ENCODE measurements at regions not wholly inside any gene's neighbourhood (a gene's known extent, or its start where the extent isn't known, plus 50 kb on each side); places are given as distances from the start of the nearest gene placed in this dataset.

- H3K27ac Mint-ChIP-seq = peak overlapping the region in 1 of 3 experiments; percentile 52; a peak in 2 of 7 replicates
- H3K4me3 Mint-ChIP-seq = no peak overlapping the region
- DNase-seq = no peak
- H2BK20ac ChIP-seq (ENCODE audit: low read depth, low read length, poor library complexity, severe bottlenecking) = no peak overlapping the region
- H3K56ac ChIP-seq (ENCODE audit: insufficient read length, low read depth, low read length) = no peak overlapping the region
- H3K4me2 ChIP-seq (ENCODE audit: insufficient read depth, insufficient read length, low read length) = no peak overlapping the region
- H3K23me2 ChIP-seq (ENCODE audit: insufficient read length, low read depth, low read length, poor library complexity, severe bottlenecking) = no peaks in the 10 kb centered on the region
- H2BK15ac ChIP-seq (ENCODE audit: low read depth, low read length) = no peak overlapping the region
- peaks cover 0 to 3% of the 10 kb centered on the region in 2 experiments; a peak in 1 of 5 replicates for H3K9me3 Mint-ChIP-seq
- no peak for TF ChIP-seq CTCF (conservative IDR thresholded peaks at IDR 0.05)
- no CpG with 5 or more reads among the region's 14 CpGs for WGBS (ENCODE audit: extremely low coverage, insufficient read length, low lambda C conversion rate)
- peaks cover 1% of the 10 kb centered on the region; the same call in 1 of the 2 replicates for H3K4me1 ChIP-seq (ENCODE audit: insufficient read depth, low read length)
- no peak overlapping the region for H3K27ac ChIP-seq (ENCODE audit: insufficient read length, low read depth, low read length)
- H3K4ac ChIP-seq (ENCODE audit: low read depth, low read length) = no peak overlapping the region
- no peaks in the 10 kb centered on the region for H3K27me3 ChIP-seq (ENCODE audit: insufficient read depth, low read length)
- no peak overlapping the region for H3T11ph ChIP-seq (ENCODE audit: low read length)
- H3K9me3 ChIP-seq (ENCODE audit: control insufficient read depth, low read depth, low read length) = no peaks in the 10 kb centered on the region
- H3K14ac ChIP-seq (ENCODE audit: insufficient read depth, low read length) = no peak overlapping the region
- H2AFZ ChIP-seq (ENCODE audit: low read length) = no peak overlapping the region
- H3K9ac ChIP-seq (ENCODE audit: extremely low read depth, insufficient read length, low read length) = no peak overlapping the region
- no peak overlapping the region for H2BK120ac ChIP-seq (ENCODE audit: low read depth, low read length, poor library complexity, severe bottlenecking)
- no peak overlapping the region for H4K8ac ChIP-seq (replicated peaks; ENCODE audit: insufficient read length, low read depth, low read length)
- peaks cover 0 to 3% (median 0%) of the 10 kb centered on the region in 3 experiments; a peak in 1 of 7 replicates for H3K36me3 Mint-ChIP-seq (ENCODE audit: insufficient read depth in 1 of 3, low read depth in 3 of 3)
- no peaks in the 10 kb centered on the region for H4K20me1 ChIP-seq (ENCODE audit: control insufficient read depth, insufficient read depth, insufficient read length)
- H3K27me3 Mint-ChIP-seq (ENCODE audit: low read depth) = no peaks in the 10 kb centered on the region; the same call in 1 of the 2 replicates
- peaks cover 18 to 20% of the 10 kb centered on the region in 2 experiments for H3K4me1 Mint-ChIP-seq
- no peak overlapping the region for H2AK5ac ChIP-seq (ENCODE audit: insufficient read length, low read length)
- H2BK5ac ChIP-seq (ENCODE audit: insufficient read length, low read length) = no peak overlapping the region
- no peak overlapping the region for H4K91ac ChIP-seq (ENCODE audit: insufficient read length, low read depth, low read length)
- no peaks in the 10 kb centered on the region for H3K79me1 ChIP-seq (ENCODE audit: insufficient read depth, low read depth, low read length, poor library complexity, severe bottlenecking)
- H3K18ac ChIP-seq (ENCODE audit: insufficient read length, low read depth, low read length) = no peak overlapping the region
- H4K5ac ChIP-seq (ENCODE audit: insufficient read length, low read depth, low read length) = no peak overlapping the region
- H3K79me2 ChIP-seq (ENCODE audit: insufficient read depth, low read length) = no peaks in the 10 kb centered on the region
- no peak overlapping the region for H3K23ac ChIP-seq (ENCODE audit: insufficient read length, low read depth, low read length)
- H2BK12ac ChIP-seq (ENCODE audit: insufficient read length, low read depth, low read length) = no peak overlapping the region
Observed at GRCh38 chr13:106905380-106906162, 337.6 kb upstream of the ARGLU1 start.

Data from H9 (cell line).